ENCODE measurements at regions not wholly inside any gene's neighbourhood (a gene's known extent, or its start where the extent isn't known, plus 50 kb on each side); places are given as distances from the start of the nearest gene placed in this dataset.
A peak's percentile ranks its signal among the peaks of the same experiment; 100 is the strongest.

- TF ChIP-seq HNF1B (CRISPR knock-in tag; IDR thresholded peaks at IDR 0.05) (peak; percentile 29; the same call in 1 of the 2 replicates), MAZ (IDR thresholded peaks at IDR 0.05; ENCODE audit: borderline replicate concordance, low read depth, low read length) (no peak), MAZ (CRISPR knock-in tag; IDR thresholded peaks at IDR 0.05; ENCODE audit: low read depth) (peak; percentile 53), ZNF142 (CRISPR knock-in tag; IDR thresholded peaks at IDR 0.05) (no peak), ZNF615 (CRISPR knock-in tag; IDR thresholded peaks at IDR 0.05; ENCODE audit: borderline replicate concordance) (no peak), ZNF143 (CRISPR knock-in tag; IDR thresholded peaks at IDR 0.05) (peak; percentile 85), ZBTB14 (CRISPR knock-in tag; IDR thresholded peaks at IDR 0.05) (peak; percentile 79), NFE2L1 (CRISPR knock-in tag; IDR thresholded peaks at IDR 0.05; ENCODE audit: borderline replicate concordance) (no peak), HDAC1 (CRISPR knock-in tag; IDR thresholded peaks at IDR 0.05) (peak; percentile 15; the same call in 1 of the 2 replicates), SP5 (CRISPR knock-in tag; IDR thresholded peaks at IDR 0.05; ENCODE audit: borderline replicate concordance, low read depth) (peak; percentile 36), ZNF687 (CRISPR knock-in tag; IDR thresholded peaks at IDR 0.05) (peak; percentile 17; the same call in 1 of the 2 replicates), ZNF788 (CRISPR knock-in tag; IDR thresholded peaks at IDR 0.05; ENCODE audit: borderline replicate concordance) (no peak), TAF1 (CRISPR knock-in tag; IDR thresholded peaks at IDR 0.05) (peak; percentile 4; the same call in 1 of the 2 replicates)
Measured at GRCh38 chr7:149714081-149714909, 59.1 kb downstream of the ZNF467 start (continued).

Data from HepG2 (cell line).